OCI-LY7 (cell line): ENCODE measurements at regions not wholly inside any gene's neighbourhood (a gene's known extent, or its start where the extent isn't known, plus 50 kb on each side); places are given as distances from the start of the nearest gene placed in this dataset.
A peak's percentile ranks its signal among the peaks of the same experiment; 100 is the strongest.

ENCODE experiments used
- BruUV-seq: library from RNA; stranded (reverse); fragments of 400-500 nt; replicated peaks from 2 replicates; lab custom pipeline; 2021; lab: Mats Ljungman, UMichigan
- CTCF ChIA-PET: fragments of 300-600 bp; sonication (Branson Sonifier 250); formaldehyde crosslinking; loops from one replicate; lab custom pipeline; 2022; ENCODE audit warnings: antibody characterized with exemption; ENCODE audit not compliant: unreplicated experiment; lab: Charles Lee
- POLR2A ChIA-PET: fragments of 300-600 bp; sonication (Branson Sonifier 250); formaldehyde crosslinking; loops from one replicate; lab custom pipeline; 2022; ENCODE audit warnings: antibody characterized with exemption; lab: Charles Lee
- DNase-seq: peaks from one replicate; pipeline ENCODE4 v3.0.0-alpha.2; 2015; ENCODE audit warnings: low spot score
- H2AFZ ChIP-seq: fragments of 200-600 bp; sonication (generic), shearing (Covaris generic); 2 replicates; pipeline ENCODE4 v1.6.1; 2014; ENCODE audit warnings: mild to moderate bottlenecking, antibody characterized with exemption, low read length, moderate library complexity
- H3K27ac ChIP-seq: fragments of 200-600 bp; sonication (generic); 2 replicates; pipeline ENCODE4 v1.5.1; 2014; ENCODE audit warnings: mixed run types, low read depth, mild to moderate bottlenecking, moderate library complexity, low read length, inconsistent platforms; ENCODE audit not compliant: poor library complexity, severe bottlenecking
- H3K36me3 ChIP-seq: fragments of 200-600 bp; sonication (generic); 2 replicates; pipeline ENCODE4 v1.6.1; 2014; ENCODE audit warnings: mild to moderate bottlenecking, antibody characterized with exemption, low read length, moderate library complexity, mixed read lengths; ENCODE audit not compliant: insufficient read depth
- H3K4me1 ChIP-seq: fragments of 200-600 bp; sonication (generic); 2 replicates; pipeline ENCODE4 v1.5.1; 2014; ENCODE audit warnings: mild to moderate bottlenecking, low read length; ENCODE audit not compliant: insufficient read depth, poor library complexity, severe bottlenecking
- H3K4me2 ChIP-seq: fragments of 200-600 bp; sonication (generic); 2 replicates; pipeline ENCODE4 v1.6.1; 2014; ENCODE audit warnings: mild to moderate bottlenecking, low read length
- H3K4me3 ChIP-seq: fragments of 200-600 bp; sonication (generic); 2 replicates; pipeline ENCODE4 v1.5.1; 2014; ENCODE audit warnings: mild to moderate bottlenecking, low read depth, low read length; ENCODE audit not compliant: poor library complexity, severe bottlenecking
- H3K79me2 ChIP-seq: fragments of 200-600 bp; sonication (generic); 2 replicates; pipeline ENCODE4 v1.6.1; 2016; ENCODE audit warnings: low read depth, mild to moderate bottlenecking, low read length, moderate library complexity, mixed read lengths; ENCODE audit not compliant: insufficient read depth
- H3K9me2 ChIP-seq: fragments of 200-600 bp; sonication (generic); 2 replicates; pipeline ENCODE4 v1.6.1; 2016; ENCODE audit warnings: mild to moderate bottlenecking, low read length, mixed read lengths; ENCODE audit not compliant: insufficient read depth
- H3K9me3 ChIP-seq: fragments of 200-600 bp; sonication (generic); 2 replicates; pipeline ENCODE4 v1.6.1; 2014; ENCODE audit warnings: mild to moderate bottlenecking, mixed run types, low read length, mixed read lengths
- H4K20me1 ChIP-seq: fragments of 200-600 bp; sonication (generic); 2 replicates; pipeline ENCODE4 v1.6.1; 2014; ENCODE audit warnings: mild to moderate bottlenecking, antibody characterized with exemption, low read length, moderate library complexity, mixed read lengths; ENCODE audit not compliant: insufficient read depth
- CTCF ChIP-seq: fragments of 200-600 bp; sonication (generic); conservative IDR thresholded peaks from 2 replicates; pipeline ENCODE4 v1.5.1; 2014; ENCODE audit warnings: mild to moderate bottlenecking, antibody characterized with exemption, low read length, moderate library complexity, mixed read lengths
- EZH2phosphoT487 ChIP-seq: fragments of 200-600 bp; sonication (generic); IDR thresholded peaks from 2 replicates; pipeline ENCODE4 v1.6.1; 2018; ENCODE audit warnings: low read depth, borderline replicate concordance, mild to moderate bottlenecking, mixed run types, antibody characterized with exemption, low read length, moderate library complexity, mixed read lengths
- intact Hi-C: fragments of 100-400 bp; cut with micrococcal nuclease; formaldehyde crosslinking; loops from one replicate; pipeline ENCODE4 v1.10.0; 2022; ENCODE audit not compliant: unreplicated experiment

GRCh38 chr7:136654406-136654805 is 214.0 kb upstream of the CHRM2 start:
- no TSS peak for BruUV-seq
- intact Hi-C loops = no loop called here
- no peaks in the 10 kb centered on the region for H3K9me2 ChIP-seq
- no peak for DNase-seq
- H3K4me3 ChIP-seq = no peak overlapping the region
- no peak overlapping the region for H3K27ac ChIP-seq
- CTCF ChIA-PET = no interaction called here
- TF ChIP-seq EZH2phosphoT487 (no peak), CTCF (no peak)
- H2AFZ ChIP-seq = peak overlapping the region; percentile 18; the same call in 1 of the 2 replicates
- no peaks in the 10 kb centered on the region for H4K20me1 ChIP-seq
- POLR2A ChIA-PET = interaction anchor here (1.0 kb wide), 1 partner anchor 21 kb away, joined by 3 read pairs; no protein-coding TSS in a partner anchor
- peaks cover 11% of the 10 kb centered on the region for H3K4me1 ChIP-seq
- H3K4me2 ChIP-seq = no peak overlapping the region
- H3K79me2 ChIP-seq = no peaks in the 10 kb centered on the region
- H3K9me3 ChIP-seq = no peaks in the 10 kb centered on the region
- no peaks in the 10 kb centered on the region for H3K36me3 ChIP-seq

- no peaks in the 10 kb centered on the region for H3K36me3 ChIP-seq
- no peaks in the 10 kb centered on the region for H4K20me1 ChIP-seq
- H3K4me2 ChIP-seq = no peak overlapping the region
- ChIA-PET CTCF (no interaction called here), POLR2A (interaction anchor here (0.6 kb wide), 1 partner anchor 400 kb away, joined by 3 read pairs; no protein-coding TSS in a partner anchor)
- H3K9me3 ChIP-seq = peaks cover 9% of the 10 kb centered on the region
- no TSS peak for BruUV-seq
- TF ChIP-seq EZH2phosphoT487 (no peak), CTCF (no peak)
- DNase-seq = no peak
- H2AFZ ChIP-seq = peak overlapping the region; percentile 38
- intact Hi-C loops = no loop called here
- H3K9me2 ChIP-seq = no peaks in the 10 kb centered on the region
- peaks cover 11% of the 10 kb centered on the region for H3K4me1 ChIP-seq
- no peaks in the 10 kb centered on the region for H3K79me2 ChIP-seq
- H3K4me3 ChIP-seq = no peak overlapping the region
- H3K27ac ChIP-seq = no peak overlapping the region
These were observed 215.6 kb upstream of the CHRM2 start for GRCh38 chr7:136652635-136653370.

- POLR2A ChIA-PET = interaction anchor here (0.7 kb wide), 2 partner anchors 10 to 59 kb away, joined by 3 read pairs; no protein-coding TSS in a partner anchor
- TF ChIP-seq EZH2phosphoT487 (no peak), CTCF (no peak)
- Histone ChIP-seq H3K79me2 (no peaks in the 10 kb centered on the region), H4K20me1 (no peaks in the 10 kb centered on the region), H3K36me3 (no peaks in the 10 kb centered on the region), H2AFZ (no peak overlapping the region), H3K9me3 (no peaks in the 10 kb centered on the region), H3K4me1 (no peaks in the 10 kb centered on the region), H3K9me2 (no peaks in the 10 kb centered on the region), H3K27ac (no peak overlapping the region), H3K4me2 (no peak overlapping the region), H3K4me3 (no peak overlapping the region)
- DNase-seq = no peak
- no TSS peak for BruUV-seq
- CTCF ChIA-PET = no interaction called here
- intact Hi-C loops = no loop called here
These were observed 227.5 kb upstream of the CHRM2 start for GRCh38 chr7:136640977-136641376.
